Hepatocyte (in vitro differentiated cells): ENCODE measurements at regions not wholly inside any gene's neighbourhood (a gene's known extent, or its start where the extent isn't known, plus 50 kb on each side); places are given as distances from the start of the nearest gene placed in this dataset.

Experiments
- CTCF ChIP-seq: fragments of 200-600 bp; sonication (generic); IDR thresholded peaks from 2 replicates; pipeline ENCODE4 v1.5.1; 2016; ENCODE audit warnings: antibody characterized with exemption, mild to moderate bottlenecking; ENCODE audit not compliant: poor library complexity
- EZH2 ChIP-seq: fragments of 200-600 bp; sonication (generic); IDR thresholded peaks from 2 replicates; pipeline ENCODE4 v1.6.1; 2016; ENCODE audit warnings: antibody characterized with exemption, mild to moderate bottlenecking, borderline replicate concordance
- EZH2phosphoT487 ChIP-seq: fragments of 200-600 bp; sonication (generic); IDR thresholded peaks from one replicate; pipeline ENCODE4 v1.6.1; 2018; ENCODE audit warnings: antibody characterized with exemption, mild to moderate bottlenecking, low read depth, moderate library complexity; ENCODE audit not compliant: unreplicated experiment, severe bottlenecking

GRCh38 chr5:4860631-4861030, 279.5 kb upstream of the ADAMTS16 start:
- TF ChIP-seq CTCF (no peak), EZH2phosphoT487 (no peak), EZH2 (no peak)
